ENCODE measurements at regions not wholly inside any gene's neighbourhood (a gene's known extent, or its start where the extent isn't known, plus 50 kb on each side); places are given as distances from the start of the nearest gene placed in this dataset.

DNA sequence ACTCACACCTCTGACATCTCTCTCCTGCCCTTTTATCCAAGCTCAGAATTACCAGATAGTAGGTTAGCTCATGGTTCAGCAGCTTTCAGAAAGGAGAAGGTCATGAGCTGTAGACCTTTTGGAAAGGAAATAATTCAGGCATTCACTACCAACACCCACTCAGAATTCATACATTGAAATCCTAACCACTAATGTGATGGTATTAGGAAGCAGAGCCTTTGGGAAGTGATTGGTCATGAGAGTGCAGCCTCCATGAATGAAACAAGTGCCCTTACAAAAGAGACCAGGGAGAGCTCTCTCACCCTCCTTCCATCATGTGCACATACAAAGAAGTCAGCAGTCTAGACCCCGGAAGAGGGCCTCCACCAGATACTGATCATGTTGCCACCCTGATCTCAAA, 315.8 kb upstream of the CCDC54 start:
- DNase-seq, result no peak

DNA sequence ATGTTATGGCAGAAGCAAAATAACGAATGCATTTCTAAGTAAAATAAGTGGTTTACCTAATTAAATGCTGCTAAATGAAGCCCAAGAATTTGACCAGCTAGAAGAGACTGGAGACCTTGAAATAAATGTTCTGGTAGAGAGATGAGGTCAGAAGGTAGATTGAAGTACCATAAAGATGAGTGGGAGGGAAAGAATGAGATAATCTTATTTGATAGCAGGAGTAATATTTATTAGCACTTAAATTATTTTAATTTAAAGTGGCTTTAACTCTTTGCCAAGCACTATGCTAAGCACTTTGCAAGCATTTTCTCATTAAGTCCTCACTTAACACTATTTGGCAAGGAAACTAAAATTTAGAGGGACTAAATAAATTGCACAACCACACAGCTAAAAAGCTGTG, 314.9 kb upstream of the CCDC54 start:
- DNase-seq, result no peak

DNA sequence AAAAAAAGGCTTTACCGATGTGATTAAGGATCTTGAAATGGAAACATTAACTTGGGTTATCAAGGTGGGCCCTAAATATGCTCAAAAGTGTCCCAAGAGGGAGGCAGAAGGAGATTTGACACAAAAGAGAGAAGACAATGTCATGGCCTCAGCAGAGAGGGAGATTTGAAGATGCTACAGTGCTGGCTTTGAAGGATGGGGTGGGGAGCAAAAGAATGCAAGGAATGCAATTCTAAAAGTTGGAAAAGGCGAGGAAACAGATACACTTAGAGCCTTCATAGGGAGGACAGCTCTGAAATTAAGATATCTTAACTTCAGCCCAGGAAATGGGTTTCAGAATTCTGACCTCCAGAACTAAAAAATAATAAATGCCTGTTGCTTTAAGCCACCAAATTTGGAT, 314.5 kb upstream of the CCDC54 start:
- no peak for DNase-seq

- no peak for DNase-seq
These were observed 313.9 kb upstream of the CCDC54 start for GRCh38 chr3:107063351-107063750.

DNA sequence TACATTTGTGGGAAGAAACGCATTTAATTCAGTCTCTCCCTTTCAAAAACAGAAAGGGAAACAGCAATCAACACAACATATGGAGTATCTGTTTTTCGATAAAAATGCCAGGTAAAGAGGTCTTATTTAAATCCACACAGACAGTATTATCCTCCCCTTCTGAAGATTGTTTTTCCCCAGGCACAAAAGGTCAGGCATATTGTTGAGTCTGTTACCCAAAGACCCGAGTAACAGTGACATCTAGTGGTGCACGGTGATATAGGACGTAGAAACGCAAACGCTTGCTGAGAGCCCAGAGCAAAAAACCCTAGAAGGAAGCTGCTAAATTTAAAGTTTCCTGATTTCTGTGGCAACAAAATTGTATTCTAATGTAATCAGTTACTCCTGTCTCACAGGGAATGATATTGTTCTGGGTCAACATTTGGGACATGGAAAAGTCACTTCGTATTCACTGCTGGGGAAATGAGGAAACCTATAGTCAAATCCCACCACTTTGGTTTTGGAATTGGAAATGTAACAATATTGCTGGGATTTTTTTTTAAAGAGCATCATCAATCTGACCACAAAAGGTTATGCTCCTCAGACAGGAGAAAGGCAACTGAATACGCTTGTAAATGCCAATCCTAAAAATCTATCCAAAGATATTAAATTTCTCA, 312.7 kb upstream of the CCDC54 start:
- DNase-seq, result peak; percentile 46

DNA sequence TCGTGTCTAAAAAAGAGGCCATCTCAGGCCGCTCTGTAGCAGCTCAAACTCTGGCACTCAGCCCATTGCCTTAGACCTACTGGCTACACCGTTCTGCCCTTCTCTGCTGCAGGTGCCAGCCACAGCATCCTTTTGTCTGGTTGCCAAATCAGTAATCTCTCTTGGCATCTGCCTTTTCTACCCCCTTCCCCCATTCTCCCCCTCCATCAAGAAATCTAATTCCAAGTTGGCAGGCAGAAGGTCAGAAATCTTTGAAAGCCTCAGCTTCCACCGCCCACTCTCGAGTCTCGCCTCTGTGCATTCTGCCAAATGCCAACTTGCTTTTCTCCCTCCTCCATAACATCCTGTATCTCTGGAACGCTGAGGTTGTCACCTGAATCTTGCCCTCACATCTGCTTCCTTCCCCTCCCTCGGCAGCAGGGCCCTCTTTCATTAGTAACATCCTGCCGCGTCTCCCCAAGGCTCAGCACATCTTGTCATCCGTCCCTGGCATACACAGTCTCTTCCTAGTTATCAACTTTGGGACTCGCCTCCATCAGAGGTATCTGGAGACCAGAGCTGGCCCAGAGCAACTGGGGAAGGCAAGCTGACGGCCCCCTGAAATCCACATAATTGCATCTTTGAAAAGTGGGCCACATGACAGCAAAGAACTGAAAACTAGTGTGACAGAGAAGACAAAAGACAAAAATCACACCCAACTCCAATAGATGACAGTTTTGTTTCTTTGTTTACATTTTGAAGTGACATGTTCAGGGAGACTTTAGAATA, 312.0 kb upstream of the CCDC54 start:
- no peak for DNase-seq

- DNase-seq, result no peak
These were observed 309.8 kb upstream of the CCDC54 start for GRCh38 chr3:107067421-107067820.

DNA sequence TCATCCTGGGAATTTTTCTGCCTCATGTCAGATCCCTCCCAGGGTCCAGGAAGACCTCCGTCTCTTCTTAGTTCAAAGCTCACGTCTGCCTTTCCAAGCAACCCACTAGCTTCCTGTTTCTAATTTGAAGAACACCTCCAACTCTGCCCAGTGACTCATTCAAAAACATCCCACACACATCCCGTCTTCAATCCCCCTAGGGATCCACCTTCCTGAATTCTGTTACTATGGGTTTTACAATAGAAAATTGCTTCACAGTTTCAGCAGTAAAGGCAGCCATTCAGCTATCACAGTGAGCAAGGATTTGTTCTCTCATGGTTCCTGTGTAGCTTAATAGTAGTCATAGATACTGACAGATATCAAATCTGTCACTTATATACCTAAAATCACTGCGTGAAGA, 308.3 kb upstream of the CCDC54 start:
- DNase-seq, result no peak

GRCh38 chr3:107076946-107077345, 300.3 kb upstream of the CCDC54 start:
- no peak for DNase-seq

DNA sequence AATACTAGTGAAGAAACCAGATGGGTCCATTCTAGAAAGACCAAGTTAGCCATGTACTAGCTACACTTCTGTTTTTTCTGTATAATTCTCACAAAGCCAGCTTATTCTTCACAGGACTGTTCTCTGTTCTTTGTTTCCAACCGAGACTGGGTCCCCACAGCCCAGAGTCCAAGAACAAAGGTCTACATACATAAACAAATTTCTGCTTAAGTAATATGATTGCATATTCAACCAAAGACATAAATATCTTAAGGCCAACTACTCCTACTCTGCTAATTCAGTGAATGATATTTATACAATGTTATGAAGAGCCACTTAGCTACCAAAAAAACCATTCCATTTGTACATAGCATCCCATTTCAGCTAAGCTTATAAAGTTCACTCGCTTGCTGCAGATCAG, 299.8 kb upstream of the CCDC54 start:
- no peak for DNase-seq

DNA sequence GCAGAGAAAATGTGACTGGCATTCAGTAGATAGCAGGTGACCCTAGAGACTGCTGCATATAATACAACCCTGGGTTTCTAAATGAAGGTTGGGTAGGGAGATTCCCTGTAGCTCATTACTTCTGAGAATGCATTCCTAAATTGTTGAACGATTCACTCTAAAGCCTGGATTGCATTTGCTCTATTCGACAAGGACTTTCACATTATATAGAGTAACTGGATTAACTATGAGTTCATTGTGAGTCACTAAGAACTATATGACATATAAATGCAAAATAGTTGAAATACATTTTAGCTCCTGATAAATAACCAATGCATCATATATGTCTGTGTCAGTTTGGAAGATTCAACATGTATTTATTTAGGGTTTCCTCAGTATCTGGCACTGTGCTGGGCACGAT, 294.7 kb upstream of the CCDC54 start:
- DNase-seq, result no peak

- no peak for DNase-seq
These were observed 292.0 kb upstream of the CCDC54 start for GRCh38 chr3:107085261-107085660.

GRCh38 chr3:107092121-107092520, 285.1 kb upstream of the CCDC54 start:
- DNase-seq, result no peak

DNA sequence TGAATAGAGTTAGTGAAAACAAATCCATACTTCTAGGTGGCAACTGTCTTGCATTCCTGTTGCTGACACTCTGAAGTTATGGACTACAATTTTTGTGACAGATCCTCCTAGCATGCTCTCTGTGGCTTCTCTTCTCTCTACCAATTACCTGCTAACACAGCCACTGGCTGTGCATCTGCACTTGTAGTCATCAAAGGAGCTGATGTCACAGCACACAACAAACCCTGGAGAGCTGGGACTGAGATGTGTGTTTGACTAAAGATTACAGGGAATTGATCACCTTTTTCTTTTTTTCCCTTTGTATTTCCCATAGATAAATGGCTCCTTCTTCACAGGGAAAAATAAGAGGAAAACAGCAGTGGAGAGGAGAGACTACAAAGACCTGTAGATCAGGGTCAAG, 278.4 kb upstream of the CCDC54 start:
- no peak for DNase-seq

DNA sequence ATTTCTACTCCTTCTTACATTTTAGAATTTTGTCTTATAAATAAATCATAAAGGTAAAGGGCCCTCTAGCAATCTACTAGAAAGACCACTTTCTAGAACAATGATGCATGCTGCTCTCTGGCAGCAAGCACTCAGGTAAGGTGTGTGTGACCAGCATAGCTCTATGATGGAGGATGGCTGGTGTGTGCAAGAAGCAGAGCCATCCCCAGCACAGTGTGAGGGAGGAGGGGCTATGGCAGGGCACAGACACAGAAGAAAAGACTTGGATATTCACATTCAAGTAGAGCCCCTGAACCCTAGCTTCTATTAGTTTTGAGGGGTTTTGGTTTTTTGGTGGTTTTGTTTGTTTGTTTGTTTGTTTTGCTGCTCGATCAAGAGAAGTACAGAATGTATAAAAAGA, 277.1 kb upstream of the CCDC54 start:
- no peak for DNase-seq

DNA sequence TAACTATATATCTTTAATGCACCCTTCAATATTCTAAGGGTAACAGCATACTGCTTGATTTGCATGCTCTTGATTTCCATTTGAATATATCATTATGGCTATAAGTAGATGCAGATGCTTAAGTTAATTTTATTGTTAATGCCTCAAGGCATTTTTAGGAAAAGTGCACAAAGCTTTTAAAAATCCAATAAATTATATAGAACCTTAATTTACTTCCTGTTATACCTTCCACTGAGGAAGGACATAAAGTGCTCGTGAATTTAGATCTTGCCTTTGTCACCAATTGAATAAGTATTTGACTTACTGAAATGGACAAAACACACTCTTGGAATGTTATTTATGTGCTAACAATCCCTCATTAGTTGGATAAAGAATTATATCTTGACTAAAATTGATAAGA, 276.7 kb upstream of the CCDC54 start:
- no peak for DNase-seq

GRCh38 chr3:107103786-107104185, 273.5 kb upstream of the CCDC54 start:
- DNase-seq, result no peak

- DNase-seq, result no peak
These were observed 270.9 kb upstream of the CCDC54 start for GRCh38 chr3:107106316-107106715.

DNA sequence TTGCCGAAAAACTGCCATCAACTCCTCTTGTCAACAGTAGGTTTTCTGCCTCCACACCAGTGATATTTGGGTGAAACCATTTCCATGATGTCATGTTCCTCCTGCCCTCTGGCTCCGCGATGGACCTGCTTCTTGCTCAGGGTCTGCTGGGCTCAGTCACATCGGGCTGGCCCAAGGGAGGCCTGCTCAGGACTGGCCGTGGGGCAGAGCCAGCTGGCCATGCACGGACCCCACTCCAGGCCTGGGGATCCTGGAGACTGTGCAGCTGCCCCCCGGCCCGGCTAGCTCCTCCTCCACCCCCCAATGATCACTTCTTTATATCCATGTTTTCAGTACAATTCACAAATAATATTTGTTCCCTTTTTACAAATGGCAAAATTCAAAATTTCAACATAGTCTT, 270.3 kb upstream of the CCDC54 start:
- DNase-seq, result no peak

- DNase-seq, result no peak
These were observed 266.5 kb upstream of the CCDC54 start for GRCh38 chr3:107110596-107111305.

GRCh38 chr3:107111872-107112271, 265.4 kb upstream of the CCDC54 start:
- no peak for DNase-seq

DNA sequence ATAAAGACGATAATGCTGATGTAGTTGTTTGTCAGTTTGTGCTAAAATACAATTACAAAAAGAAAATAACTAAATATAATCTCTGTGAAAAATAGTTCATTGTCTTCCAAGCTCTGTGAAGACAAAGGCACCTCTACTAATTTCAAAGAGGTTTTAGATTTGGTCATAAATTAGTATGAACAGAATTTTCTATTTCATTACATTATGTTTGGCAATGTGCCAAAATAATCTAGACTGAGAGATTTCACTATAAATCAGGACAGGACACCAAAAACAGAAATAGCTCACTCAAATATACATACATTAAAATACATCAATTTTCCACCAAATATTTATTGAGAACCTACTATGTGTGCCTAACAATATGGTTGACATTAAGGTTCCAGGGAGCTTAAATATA, 264.9 kb upstream of the CCDC54 start:
- DNase-seq, result no peak

- DNase-seq, result no peak
These were observed 261.0 kb upstream of the CCDC54 start for GRCh38 chr3:107116251-107116650.

- DNase-seq, result no peak
These were observed 260.1 kb upstream of the CCDC54 start for GRCh38 chr3:107117156-107117555.

All from MV-4-11 (cell line).